GM18870 (cell line): ENCODE measurements at regions not wholly inside any gene's neighbourhood (a gene's known extent, or its start where the extent isn't known, plus 50 kb on each side); places are given as distances from the start of the nearest gene placed in this dataset.
"Not testable (repeated sequence)": the region's sequence is repeated elsewhere in the genome, so short reads cannot be mapped to it uniquely, and the experiment has no call there.

Source experiments
- ATAC-seq: cut with Tn5 transposase; IDR thresholded peaks from one replicate; pipeline ENCODE4 v1.9.1; 2021; ENCODE audit warnings: moderate library complexity; ENCODE audit not compliant: unreplicated experiment

DNA sequence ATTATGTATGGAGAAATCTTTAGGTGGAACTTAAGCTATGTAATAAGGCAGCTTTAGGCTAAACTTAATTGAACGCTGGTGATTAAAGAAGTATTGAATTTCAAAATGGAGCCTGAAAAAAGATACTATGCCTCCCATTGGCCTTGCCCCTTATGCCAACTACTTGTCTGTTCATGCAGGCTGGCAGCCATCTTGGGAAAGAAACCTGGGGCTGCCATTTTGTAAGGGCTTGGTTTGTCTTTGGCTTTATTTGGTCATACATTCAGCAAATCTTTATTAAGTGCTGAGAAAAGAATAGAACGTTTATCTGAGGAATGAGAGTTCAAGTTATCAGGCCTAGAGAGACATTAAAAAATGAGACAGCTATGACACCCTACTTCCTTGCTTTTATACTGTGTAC lies 231.3 kb downstream of the KCNE4 start:
- ATAC-seq = no peak

DNA sequence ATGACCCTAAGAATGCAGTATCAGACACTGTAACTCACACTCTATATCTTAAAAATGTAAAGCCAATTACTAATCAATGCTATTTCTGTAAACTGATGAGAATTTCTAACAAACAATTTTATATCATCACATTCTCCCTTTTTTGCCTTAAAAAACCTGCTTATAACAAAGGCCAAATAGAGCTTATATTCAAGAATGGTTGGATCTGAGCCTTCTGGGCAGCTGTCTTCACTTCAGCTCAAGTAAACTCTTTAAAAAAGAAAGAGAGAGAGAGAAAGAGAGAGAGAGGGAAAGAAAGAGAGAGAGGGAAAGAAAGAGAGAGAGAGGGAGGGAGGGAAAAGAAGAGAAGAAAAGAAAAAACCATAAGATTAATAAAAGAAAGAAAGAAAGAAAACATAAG lies 231.8 kb downstream of the KCNE4 start:
- ATAC-seq = no peak

DNA sequence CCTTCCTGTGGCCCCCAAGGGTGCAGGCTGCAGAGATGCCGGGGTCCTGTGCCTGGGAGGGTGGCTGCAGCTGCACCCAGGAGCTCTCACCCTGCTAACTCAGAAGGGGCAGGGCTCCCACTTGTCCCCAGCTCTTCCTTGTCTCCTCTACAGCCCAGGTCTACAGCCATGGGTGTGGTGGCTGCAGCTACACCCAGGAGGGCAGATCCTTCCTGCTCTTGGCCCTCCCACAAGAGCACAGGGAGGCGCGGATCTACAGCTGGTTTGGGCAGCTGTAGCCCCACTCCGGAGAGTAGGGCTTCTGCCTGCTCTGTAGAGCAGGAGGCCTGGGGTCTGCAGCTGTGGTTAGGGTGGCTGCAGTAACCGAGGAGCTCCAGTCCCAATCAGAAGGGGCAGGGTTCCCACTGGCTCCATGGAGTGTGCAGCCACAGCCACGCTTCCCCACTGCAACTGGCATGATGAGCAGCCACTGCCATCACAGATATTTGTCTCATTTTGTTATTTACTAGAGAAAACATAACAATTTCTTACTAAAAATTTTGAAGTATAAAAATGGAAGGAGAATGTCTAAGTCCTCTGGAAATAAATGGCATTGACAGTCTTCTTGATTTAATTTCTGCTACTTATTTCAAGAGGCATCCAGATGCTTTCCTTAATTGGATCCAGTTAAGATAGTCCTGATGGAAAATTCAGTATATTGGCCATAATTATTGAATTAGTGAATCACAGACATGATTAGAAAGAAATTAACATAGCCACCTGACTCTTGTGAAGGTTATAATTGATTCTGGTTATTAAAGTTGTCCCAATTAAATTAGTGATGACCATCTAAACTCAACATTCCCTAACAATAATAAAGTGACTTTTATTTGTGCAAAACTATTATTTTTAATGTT lies 233.6 kb downstream of the KCNE4 start:
- no peak for ATAC-seq

DNA sequence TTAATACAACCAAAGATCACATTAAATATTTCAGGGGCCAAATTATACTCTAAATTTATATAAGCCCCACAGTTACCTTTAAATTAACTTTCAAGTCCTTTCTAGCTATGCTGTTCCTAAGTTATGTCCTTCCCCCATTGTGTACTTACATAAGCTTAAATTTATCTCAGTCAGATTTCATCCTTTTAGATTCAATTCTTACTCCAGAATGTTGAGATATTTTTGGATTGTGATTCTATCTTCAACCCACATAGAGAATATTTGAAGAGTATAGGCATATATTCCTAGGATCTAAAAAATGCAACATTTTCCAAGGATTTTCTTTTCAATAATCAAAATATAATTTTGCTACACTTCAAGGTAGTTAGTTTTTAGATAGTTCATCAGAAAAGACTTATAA lies 242.8 kb downstream of the KCNE4 start:
- no peak for ATAC-seq

DNA sequence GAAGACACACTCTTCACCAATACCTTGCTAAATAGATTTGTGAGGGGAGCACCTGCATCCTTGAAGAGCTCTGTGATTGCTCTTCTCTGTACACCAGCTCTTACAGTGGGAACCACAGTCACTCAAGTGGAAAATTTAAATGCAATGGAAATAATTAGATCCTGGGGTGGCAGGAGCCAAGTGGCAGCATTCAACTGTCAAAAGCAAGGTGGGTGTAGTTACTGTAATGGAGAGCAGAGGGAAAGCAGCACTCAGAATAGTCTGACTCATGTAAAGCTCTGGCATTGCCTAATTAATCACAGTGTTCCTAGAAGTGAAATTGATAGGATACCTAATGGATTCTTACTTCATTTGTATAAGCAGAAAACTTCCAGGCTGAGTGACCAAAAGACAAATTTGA lies 245.8 kb downstream of the KCNE4 start:
- ATAC-seq = no peak

DNA sequence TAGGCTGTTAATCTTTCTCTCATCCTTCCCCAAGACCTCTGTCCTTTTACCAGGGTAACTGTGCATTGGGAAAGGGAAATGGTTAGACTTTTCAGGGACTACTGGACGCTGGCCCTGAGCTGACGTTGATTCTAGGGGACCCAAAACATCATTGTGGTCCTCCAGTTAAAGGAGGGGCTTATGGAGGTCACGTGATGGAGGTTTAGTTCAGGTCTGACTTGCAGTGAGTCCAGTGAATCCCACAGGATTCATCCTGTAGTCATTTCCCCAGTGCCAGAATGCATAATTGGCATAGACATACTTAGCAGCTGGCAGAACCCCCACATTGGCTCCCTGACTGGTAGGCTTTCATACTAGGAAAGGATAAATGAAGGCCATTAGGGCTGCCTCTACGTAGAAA lies 246.3 kb downstream of the KCNE4 start:
- not testable (repeated sequence) for ATAC-seq

DNA sequence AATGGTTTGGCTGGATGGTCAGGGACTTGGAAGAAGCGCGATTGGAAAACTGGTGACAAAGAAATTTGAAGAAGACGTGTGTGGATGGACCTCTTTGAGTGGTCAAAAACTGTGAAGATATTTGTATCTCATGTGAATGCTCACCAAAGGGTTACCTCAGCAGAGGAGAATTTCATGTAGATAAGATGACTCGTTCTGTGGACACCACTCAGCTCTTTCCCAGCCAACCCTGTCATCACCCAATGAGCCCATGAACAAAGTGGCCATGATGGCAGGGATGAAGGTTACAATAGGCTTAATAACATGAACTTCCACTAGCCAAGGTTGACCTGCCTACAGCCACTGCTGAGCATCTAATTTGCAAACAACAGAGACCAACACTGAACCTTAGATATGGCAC lies 248.3 kb downstream of the KCNE4 start:
- no peak for ATAC-seq

DNA sequence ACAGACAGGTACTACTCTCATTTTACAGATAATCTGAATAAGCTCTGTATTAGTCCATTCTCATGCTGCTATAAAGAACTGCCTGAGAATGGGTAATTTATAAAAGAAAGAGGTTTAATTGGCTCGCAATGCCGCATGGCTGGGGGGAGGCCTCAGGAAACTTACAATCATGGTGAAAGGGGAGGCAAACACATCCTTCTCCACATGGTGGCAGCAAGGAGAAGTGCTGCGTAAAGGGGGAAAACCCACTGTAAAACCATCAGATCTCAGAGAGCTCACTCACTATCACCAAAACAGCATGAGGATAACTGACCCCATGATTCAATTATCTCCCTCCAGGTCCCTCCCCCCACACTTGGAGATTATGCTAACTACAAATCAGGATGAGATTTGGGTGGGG lies 254.4 kb downstream of the KCNE4 start:
- peak; percentile 80 for ATAC-seq

DNA sequence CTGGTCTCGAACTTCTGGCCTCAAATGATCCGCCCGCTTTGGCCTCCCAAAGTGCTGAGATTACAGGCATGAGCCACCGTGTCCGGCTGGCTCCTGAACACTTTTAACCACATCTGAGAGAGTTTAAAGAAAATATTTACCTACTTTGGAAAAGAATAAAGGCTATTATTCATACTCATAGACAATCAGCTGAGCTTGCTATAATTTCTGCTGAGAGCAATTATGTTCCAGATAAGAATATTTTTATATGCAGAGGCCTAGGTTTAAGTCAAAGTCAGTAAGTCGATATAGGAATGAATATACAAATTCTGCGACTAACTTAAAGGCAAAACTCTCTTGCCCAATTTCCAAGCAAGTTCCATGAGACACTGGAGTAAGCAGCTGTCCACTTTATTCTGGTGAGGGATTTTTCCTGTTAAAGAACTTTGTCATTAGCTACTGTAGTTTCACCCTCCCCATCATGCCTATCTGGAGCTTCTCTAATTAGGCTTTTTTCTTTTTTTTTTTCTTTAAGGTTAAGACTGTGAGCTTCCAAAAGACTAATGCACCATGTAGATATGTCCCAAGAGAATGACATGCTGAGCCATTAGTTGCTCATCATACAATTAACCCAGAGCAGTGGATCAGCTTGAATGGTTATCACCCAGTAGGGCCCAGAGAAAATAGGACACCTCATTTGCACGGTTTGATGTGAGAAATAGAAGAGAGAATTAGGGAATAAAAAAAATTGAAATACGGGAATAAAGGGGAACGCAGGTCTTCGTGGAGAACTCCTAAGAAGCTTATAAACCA lies 260.1 kb downstream of the KCNE4 start:
- ATAC-seq = no peak

DNA sequence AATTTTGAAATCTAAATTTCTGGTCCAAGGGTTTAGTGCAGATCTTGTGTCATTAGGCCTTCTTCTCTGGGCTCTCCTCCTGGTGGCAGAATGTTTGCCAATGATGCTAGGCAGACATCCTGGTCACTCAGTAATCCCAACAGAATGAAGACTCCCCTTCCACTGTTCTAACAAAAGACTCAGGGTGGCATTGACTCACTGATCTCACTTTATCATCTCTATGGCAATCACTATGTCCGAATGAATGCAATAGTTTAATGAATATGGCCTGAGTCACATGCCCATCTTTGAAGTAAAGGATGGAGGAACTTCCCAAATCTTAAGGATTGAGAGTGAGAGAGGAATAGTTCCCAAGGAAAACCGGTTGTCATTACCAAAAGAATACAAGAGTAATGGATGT lies 261.1 kb downstream of the KCNE4 start:
- ATAC-seq = no peak

DNA sequence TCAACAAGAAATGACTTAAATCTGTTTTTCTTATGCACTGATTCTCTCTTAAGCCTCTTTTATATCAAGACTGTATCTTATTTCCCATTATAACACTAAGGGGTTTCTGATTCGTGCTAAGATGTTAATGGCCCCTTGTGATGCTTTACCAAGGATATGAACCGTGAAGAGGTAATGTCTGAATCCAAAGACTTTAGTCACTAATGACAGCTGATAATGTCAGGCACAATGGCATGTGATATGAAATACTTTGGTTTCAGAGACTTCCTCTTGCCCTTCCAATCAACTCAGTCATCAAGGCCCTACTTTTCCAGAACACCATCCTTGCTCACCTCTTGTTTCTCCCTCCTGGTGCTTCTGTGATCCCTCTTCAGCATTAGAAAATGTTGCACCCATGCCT lies 262.8 kb downstream of the KCNE4 start:
- no peak for ATAC-seq

DNA sequence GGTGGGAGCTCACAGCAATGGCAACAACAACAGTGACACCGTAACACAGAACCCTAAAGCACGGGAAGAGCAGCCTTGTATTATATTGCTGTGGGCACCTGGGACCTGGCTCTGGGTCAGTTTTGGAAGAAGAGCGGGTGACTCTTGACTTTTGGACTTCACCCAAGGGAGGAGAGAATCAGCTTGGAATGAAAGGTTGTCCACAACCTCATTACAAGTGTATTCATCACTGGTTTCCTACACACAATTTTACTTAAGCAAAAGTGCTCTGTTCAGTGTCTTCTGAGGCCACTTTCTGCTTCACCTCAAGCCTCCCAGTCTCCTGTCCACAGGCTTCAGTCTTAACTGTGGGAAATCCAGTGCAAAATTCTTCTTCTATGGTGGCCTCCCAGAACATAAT lies 263.8 kb downstream of the KCNE4 start:
- ATAC-seq = no peak

DNA sequence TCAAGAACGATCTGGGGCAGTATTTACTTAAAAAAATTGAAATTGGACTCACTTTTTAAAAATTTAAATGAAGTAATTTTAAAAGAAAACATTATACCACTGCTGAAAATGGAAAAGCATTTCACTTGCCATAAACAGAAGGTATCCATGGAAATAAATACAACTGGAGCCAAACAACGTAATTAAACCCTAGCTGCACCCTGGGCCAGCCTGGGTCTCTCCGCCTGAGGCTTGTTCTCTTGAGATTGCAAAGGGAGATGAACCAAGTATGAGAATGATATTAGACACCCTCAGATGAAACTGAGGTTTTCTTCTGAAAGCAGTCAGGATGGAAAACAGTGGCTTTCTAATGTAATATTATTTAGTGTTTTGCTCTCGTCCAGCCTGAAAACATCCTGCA lies 264.4 kb downstream of the KCNE4 start:
- no peak for ATAC-seq

DNA sequence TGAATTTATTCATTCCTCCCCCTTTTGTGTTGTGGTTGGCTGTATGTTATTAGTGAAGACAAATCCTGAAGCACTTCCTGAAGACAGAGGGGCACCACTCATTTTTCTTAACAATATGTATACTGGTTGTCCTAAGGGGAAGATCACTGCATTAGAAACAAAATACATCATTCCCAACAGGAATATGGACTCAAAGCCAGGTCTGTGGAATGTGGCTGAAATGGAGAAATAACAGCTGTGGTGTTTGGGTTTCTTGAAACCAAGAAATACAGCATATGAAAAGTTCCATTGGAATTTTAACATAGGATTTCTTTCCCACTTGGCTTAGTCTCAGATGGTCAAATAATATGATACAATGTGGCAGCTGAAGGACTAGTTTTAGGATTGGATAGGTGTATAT lies 267.6 kb downstream of the KCNE4 start:
- ATAC-seq = no peak

DNA sequence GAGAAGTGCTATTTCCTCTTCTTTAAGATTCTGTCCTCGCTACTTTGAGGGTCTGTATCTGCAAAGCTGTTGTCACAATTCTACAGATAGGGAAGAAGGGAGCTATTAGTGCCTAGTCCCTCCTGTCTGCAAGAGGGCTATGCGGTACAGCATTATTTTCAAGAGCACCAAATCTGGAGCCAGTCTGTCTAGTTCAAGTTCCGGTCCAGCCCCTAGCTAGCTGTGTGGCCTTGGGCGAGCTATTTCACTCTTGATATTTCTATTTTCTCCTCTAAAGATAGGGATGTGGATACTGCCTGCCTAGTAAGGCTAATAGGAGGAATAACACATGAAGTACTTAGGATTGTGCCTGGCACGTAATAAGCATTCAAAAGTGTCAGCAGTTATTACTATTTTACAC lies 272.4 kb downstream of the KCNE4 start:
- ATAC-seq = no peak

DNA sequence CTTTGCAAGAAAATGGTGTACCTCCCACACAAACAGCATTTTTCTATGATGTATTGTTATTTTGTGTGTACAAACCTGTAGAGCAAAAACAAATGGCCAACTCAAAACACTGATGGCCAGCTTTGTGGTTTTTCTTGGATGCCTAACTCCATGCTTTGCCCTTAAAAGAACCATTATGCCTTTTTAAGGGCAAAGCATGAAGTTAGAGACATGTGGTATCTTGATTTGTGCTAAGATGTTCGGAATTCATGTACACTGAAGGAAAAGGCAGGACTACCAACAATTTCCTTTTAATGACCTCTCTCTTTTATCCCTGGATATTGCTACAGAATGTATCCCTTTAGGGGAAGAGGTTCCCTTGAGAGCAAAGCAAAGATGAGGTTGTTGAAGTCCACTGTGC lies 273.6 kb downstream of the SCG2 start:
- no peak for ATAC-seq

DNA sequence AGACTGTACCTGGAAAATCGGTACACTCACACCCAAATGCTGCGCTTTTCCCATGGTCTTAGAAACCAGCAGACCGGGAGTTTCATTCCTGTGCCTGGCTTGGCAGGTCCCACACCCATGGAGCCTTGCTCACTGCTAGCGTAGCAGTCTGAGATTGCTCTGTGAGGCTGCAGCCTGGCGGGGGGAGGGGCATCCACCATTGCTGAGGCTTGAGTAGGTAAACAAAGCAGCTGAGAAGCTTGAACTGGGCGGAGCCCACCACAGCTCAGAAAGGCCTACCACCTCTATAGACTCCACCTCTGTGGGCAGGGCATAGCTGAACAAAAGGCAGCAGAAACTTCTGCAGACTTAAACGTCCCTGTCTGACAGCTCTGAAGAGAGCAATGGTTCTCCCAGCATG lies 271.4 kb downstream of the SCG2 start:
- ATAC-seq = not testable (repeated sequence)

DNA sequence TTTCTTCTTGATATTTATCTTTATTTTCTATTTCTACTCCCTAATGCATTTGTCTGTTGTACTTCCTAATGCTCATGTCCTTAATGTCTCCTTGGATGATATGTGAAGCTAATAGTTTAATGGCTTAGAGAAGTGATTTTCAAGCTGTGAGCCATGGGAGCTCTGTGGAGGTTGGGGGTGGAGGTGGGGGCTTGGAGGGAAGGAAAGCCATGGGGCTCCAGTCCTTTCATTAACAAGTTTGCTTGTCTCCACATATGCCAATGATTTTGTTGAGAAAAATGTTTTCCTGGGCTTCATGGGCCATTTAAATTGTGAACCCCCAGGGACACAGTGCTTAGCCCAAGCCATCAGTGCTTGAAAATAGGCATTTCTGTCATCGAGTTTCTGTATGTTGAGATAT lies 264.1 kb downstream of the SCG2 start:
- no peak for ATAC-seq

DNA sequence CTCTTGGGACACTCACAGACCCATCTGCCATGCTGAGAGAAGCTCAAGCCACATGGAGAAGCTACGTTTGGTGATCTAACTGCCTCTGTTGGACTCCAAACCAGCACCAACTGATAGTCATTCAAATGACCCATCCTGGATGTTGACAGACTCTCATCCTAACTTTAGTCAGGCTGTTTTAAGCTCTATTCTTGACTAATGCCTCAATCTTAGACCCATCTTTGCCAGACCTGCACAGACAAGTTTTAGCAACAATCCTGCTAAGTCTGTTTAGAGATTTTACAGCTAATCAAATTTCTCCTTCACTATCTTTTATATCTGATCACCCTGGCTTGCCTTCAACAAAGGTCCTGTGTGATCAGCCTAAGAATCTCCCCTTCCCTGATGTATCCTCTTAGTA lies 245.1 kb downstream of the SCG2 start:
- ATAC-seq = no peak

DNA sequence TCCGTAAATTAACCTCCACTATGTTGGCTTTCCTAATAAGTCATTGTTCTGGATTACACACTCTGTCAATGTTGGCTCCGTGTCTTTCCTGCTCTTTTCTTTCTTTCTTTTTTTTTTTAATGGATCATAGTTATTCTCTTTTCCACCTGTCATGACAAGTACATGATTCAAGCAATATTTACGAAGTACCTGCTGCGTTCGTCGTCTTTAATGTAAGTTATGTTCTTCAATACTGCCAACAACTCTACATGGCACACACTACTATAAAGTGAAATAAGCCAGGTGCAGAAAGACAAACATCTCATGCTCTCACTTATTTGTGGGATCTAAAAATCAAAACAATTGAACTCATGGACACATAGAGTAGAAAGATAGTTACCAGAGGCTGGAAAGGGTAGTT lies 239.1 kb downstream of the SCG2 start:
- no peak for ATAC-seq

DNA sequence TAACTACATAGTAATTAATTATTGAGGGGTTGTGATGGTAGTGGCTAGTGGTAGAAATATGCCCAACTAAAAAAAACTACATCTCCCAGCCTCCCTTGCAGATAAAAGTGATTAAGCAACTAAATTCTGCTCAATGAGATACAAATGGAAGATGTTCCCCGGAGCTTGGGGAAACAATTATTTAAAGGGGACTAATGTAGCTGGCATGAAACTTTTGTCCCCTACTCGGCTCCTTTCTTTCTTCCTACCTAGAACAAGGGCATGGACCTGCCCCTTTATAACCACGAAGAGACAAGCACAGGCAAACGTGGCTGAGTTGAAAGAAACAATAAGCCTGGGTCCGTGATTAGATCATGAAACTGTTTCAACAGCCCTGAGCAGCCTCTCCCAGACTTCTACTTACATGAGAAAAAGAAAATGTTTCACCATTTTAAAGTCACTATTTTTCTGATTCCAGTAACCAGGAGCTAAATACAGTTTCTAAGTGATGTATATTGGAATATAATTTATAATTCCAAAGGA lies 236.9 kb downstream of the SCG2 start:
- ATAC-seq = no peak

DNA sequence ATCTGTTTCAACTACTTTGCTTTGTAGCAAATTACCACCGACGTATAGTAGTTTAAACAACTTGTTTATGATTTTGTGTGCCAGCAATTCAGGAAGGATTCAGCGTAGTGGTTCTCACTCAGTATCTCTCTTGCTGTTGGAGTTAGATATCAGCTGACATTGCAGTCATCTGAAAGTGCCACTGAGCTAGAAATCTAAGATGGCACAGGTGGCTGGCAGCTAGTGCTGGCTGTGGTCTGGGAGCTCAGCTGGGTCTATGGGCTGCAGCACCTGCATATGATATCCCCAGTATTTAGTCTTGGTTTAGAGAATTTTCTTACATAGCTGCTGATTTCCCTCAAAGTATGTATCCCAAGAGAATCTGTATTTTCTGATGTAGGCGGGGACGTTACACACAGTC lies 235.6 kb downstream of the SCG2 start:
- ATAC-seq = no peak
